ENCODE measurements at regions not wholly inside any gene's neighbourhood (a gene's known extent, or its start where the extent isn't known, plus 50 kb on each side); places are given as distances from the start of the nearest gene placed in this dataset.

GRCh38 chr13:67568205-67568604 is 338.1 kb upstream of the PCDH9 start:
- no peak for TF ChIP-seq CTCF (conservative IDR thresholded peaks at IDR 0.05 in 1 of 2, IDR thresholded peaks at IDR 0.05 in 1 of 2; ENCODE audit: low read depth in 1 of 2, low read length in 2 of 2)
- TF ChIP-seq EZH2 (IDR thresholded peaks at IDR 0.05; ENCODE audit: low read length, missing control alignments): no peak

All from fibroblast of lung (primary cell).